Neural cell (in vitro differentiated cells): ENCODE measurements at regions not wholly inside any gene's neighbourhood (a gene's known extent, or its start where the extent isn't known, plus 50 kb on each side); places are given as distances from the start of the nearest gene placed in this dataset.

Experiments used
- H2AFZ ChIP-seq: fragments of 200-600, 300-800 bp; sonication (generic), shearing (Covaris generic); 2 replicates; pipeline ENCODE4 v1.6.0; 2014; ENCODE audit warnings: low read depth, mild to moderate bottlenecking, antibody characterized with exemption, low read length, moderate library complexity
- H3F3A ChIP-seq: fragments of 200-600 bp; shearing (Covaris generic); 2 replicates; pipeline ENCODE4 v1.6.1; 2016; ENCODE audit warnings: mild to moderate bottlenecking, moderate library complexity, mixed read lengths, antibody characterized with exemption, low read length; ENCODE audit not compliant: insufficient read depth, poor library complexity, severe bottlenecking
- H3K27ac ChIP-seq: fragments of 200-600, 300-800 bp; sonication (generic), shearing (Covaris generic); 2 replicates; pipeline ENCODE4 v1.5.1; 2014; ENCODE audit warnings: mild to moderate bottlenecking, low read length, moderate library complexity
- H3K27me3 ChIP-seq: fragments of 300-800, 200-600 bp; sonication (generic), shearing (Covaris generic); 2 replicates; pipeline ENCODE4 v1.6.0; 2014; ENCODE audit warnings: mild to moderate bottlenecking, low read depth, low read length, moderate library complexity; ENCODE audit not compliant: insufficient read depth
- H3K36me3 ChIP-seq: fragments of 300-800, 200-600 bp; sonication (generic), shearing (Covaris generic); 2 replicates; pipeline ENCODE4 v1.5.1; 2014; ENCODE audit warnings: mild to moderate bottlenecking, antibody characterized with exemption, low read length, moderate library complexity; ENCODE audit not compliant: insufficient read depth
- H3K4me2 ChIP-seq: fragments of 300-800, 200-600 bp; sonication (generic), shearing (Covaris generic); 2 replicates; pipeline ENCODE4 v1.6.0; 2014; ENCODE audit warnings: mild to moderate bottlenecking, low read length
- H3K4me3 ChIP-seq: fragments of 300-800, 200-600 bp; sonication (generic), shearing (Covaris generic); 2 replicates; pipeline ENCODE4 v1.5.1; 2014; ENCODE audit warnings: mild to moderate bottlenecking, low read length, moderate library complexity
- H3K79me2 ChIP-seq: fragments of 200-600 bp; shearing (Covaris generic); replicated peaks from 2 replicates; pipeline ENCODE4 v1.6.0; 2014; ENCODE audit warnings: mild to moderate bottlenecking, low read length, moderate library complexity; ENCODE audit not compliant: insufficient read depth
- H3K9ac ChIP-seq: fragments of 300-800, 200-600 bp; sonication (generic), shearing (Covaris generic); 2 replicates; pipeline ENCODE4 v1.6.1; 2016; ENCODE audit warnings: mild to moderate bottlenecking, low read length, mixed read lengths
- H3K9me2 ChIP-seq: fragments of 200-600 bp; shearing (Covaris generic); 2 replicates; pipeline ENCODE4 v1.6.1; 2016; ENCODE audit warnings: mild to moderate bottlenecking, low read length, mixed read lengths; ENCODE audit not compliant: insufficient read depth
- H3K9me3 ChIP-seq: fragments of 200-600, 300-800 bp; sonication (generic), shearing (Covaris generic); 2 replicates; pipeline ENCODE4 v1.6.1; 2016; ENCODE audit warnings: mild to moderate bottlenecking, mixed run types, low read length, moderate library complexity, mixed read lengths
- H4K20me1 ChIP-seq: fragments of 200-600 bp; shearing (Covaris generic); 2 replicates; pipeline ENCODE4 v1.6.1; 2016; ENCODE audit warnings: mild to moderate bottlenecking, mixed run types; ENCODE audit not compliant: insufficient read depth
- EP300 ChIP-seq: fragments of 450-650 bp; conservative IDR thresholded peaks from 2 replicates; pipeline ENCODE4 v1.6.1; 2014; ENCODE audit warnings: antibody characterized with exemption, mild to moderate bottlenecking, moderate library complexity; ENCODE audit not compliant: poor library complexity, severe bottlenecking
- EZH2 ChIP-seq: fragments of 200-600, 300-800 bp; shearing (Covaris generic), sonication (generic); IDR thresholded peaks from 2 replicates; pipeline ENCODE4 v1.6.1; 2014; ENCODE audit warnings: antibody characterized with exemption, low read length, borderline replicate concordance, mild to moderate bottlenecking; ENCODE audit not compliant: insufficient read depth, poor library complexity, severe bottlenecking
- MXI1 ChIP-seq: fragments of 450-650 bp; conservative IDR thresholded peaks from 2 replicates; pipeline ENCODE4 v1.6.1; 2014; ENCODE audit warnings: antibody characterized with exemption, mild to moderate bottlenecking; ENCODE audit not compliant: poor library complexity, severe bottlenecking
- POLR2AphosphoS5 ChIP-seq: IDR thresholded peaks from 2 replicates; pipeline ENCODE4 v1.6.1; 2012
- RAD21 ChIP-seq: fragments of 450-650 bp; conservative IDR thresholded peaks from 2 replicates; pipeline ENCODE4 v1.6.1; 2014; ENCODE audit warnings: antibody characterized with exemption, mild to moderate bottlenecking, moderate library complexity
- SMC3 ChIP-seq: fragments of 450-650 bp; conservative IDR thresholded peaks from 2 replicates; pipeline ENCODE4 v1.6.1; 2014; ENCODE audit warnings: antibody characterized with exemption, mild to moderate bottlenecking, moderate library complexity; ENCODE audit not compliant: poor library complexity
- TAF1 ChIP-seq: IDR thresholded peaks from 2 replicates; pipeline ENCODE4 v1.6.1; 2012; ENCODE audit warnings: low read depth
- TF ChIP-seq, protein P1 (sequence below): IDR thresholded peaks from 2 replicates; pipeline ENCODE4 v1.6.1; 2012; ENCODE audit warnings: borderline replicate concordance
- TF ChIP-seq, protein P2 (sequence below): fragments of 450-650 bp; IDR thresholded peaks from 2 replicates; pipeline ENCODE4 v1.5.1; 2014; ENCODE audit warnings: antibody characterized with exemption, mild to moderate bottlenecking, moderate library complexity; ENCODE audit not compliant: poor library complexity, severe bottlenecking

DNA sequence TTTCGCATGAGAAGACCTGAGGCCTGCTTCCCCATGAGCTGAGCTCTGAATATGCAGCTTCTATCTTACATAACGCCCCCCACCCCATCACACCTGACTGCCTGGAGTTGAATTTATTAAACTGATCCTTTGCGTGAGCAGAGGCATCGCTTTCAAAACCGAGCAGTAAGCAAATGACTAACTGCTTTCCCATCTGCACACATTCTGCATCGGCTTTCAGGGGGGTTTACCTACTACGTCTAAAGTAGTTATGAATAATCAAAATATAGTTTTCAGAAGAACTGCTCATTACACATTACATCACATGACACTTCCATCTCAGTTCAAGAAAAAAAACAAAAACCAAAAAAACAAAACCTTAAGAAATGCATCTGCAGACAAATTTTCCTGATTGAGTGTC, 54.7 kb upstream of the EGR2 start:
- Histone ChIP-seq H3K9me3 (no peaks in the 10 kb centered on the region), H3K9ac (no peak overlapping the region), H3F3A (no peaks in the 10 kb centered on the region), H2AFZ (no peak overlapping the region), H3K9me2 (no peaks in the 10 kb centered on the region), H3K79me2 (no peaks in the 10 kb centered on the region), H3K4me2 (no peak overlapping the region), H3K4me3 (no peak overlapping the region), H3K27ac (no peak overlapping the region), H3K36me3 (no peaks in the 10 kb centered on the region), H3K27me3 (no peaks in the 10 kb centered on the region), H4K20me1 (no peaks in the 10 kb centered on the region)
- TF ChIP-seq EZH2 = no peak
- TF ChIP-seq TAF1 = no peak
- no peak for TF ChIP-seq SMC3
- TF ChIP-seq, protein P1, sequence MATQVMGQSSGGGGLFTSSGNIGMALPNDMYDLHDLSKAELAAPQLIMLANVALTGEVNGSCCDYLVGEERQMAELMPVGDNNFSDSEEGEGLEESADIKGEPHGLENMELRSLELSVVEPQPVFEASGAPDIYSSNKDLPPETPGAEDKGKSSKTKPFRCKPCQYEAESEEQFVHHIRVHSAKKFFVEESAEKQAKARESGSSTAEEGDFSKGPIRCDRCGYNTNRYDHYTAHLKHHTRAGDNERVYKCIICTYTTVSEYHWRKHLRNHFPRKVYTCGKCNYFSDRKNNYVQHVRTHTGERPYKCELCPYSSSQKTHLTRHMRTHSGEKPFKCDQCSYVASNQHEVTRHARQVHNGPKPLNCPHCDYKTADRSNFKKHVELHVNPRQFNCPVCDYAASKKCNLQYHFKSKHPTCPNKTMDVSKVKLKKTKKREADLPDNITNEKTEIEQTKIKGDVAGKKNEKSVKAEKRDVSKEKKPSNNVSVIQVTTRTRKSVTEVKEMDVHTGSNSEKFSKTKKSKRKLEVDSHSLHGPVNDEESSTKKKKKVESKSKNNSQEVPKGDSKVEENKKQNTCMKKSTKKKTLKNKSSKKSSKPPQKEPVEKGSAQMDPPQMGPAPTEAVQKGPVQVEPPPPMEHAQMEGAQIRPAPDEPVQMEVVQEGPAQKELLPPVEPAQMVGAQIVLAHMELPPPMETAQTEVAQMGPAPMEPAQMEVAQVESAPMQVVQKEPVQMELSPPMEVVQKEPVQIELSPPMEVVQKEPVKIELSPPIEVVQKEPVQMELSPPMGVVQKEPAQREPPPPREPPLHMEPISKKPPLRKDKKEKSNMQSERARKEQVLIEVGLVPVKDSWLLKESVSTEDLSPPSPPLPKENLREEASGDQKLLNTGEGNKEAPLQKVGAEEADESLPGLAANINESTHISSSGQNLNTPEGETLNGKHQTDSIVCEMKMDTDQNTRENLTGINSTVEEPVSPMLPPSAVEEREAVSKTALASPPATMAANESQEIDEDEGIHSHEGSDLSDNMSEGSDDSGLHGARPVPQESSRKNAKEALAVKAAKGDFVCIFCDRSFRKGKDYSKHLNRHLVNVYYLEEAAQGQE = no peak
- no peak for TF ChIP-seq MXI1

DNA sequence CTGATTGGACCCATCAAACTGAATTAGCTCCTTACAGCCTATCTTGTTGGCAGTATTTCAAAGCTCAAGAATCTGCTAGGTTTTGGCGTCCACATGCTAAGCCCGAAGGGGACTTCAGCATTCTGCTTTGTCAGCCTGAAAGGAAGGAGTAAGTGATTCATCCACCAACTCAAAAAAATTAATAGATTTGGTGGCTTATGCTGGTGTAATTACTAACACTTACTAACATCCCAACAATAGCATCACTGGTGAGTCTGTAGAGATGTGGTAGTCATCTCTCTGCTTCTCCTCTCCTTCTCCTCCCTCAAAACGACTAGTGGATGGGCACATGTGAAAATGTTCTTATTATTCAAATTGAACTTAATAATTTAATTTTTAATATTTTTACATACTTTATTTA, 53.8 kb upstream of the EGR2 start:
- TF ChIP-seq MXI1 (no peak), TAF1 (no peak), EP300 (no peak), POLR2AphosphoS5 (no peak), SMC3 (no peak), EZH2 (no peak), RAD21 (no peak)
- TF ChIP-seq, protein P1 = no peak
- TF ChIP-seq, protein P2, sequence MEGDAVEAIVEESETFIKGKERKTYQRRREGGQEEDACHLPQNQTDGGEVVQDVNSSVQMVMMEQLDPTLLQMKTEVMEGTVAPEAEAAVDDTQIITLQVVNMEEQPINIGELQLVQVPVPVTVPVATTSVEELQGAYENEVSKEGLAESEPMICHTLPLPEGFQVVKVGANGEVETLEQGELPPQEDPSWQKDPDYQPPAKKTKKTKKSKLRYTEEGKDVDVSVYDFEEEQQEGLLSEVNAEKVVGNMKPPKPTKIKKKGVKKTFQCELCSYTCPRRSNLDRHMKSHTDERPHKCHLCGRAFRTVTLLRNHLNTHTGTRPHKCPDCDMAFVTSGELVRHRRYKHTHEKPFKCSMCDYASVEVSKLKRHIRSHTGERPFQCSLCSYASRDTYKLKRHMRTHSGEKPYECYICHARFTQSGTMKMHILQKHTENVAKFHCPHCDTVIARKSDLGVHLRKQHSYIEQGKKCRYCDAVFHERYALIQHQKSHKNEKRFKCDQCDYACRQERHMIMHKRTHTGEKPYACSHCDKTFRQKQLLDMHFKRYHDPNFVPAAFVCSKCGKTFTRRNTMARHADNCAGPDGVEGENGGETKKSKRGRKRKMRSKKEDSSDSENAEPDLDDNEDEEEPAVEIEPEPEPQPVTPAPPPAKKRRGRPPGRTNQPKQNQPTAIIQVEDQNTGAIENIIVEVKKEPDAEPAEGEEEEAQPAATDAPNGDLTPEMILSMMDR = no peak
- Histone ChIP-seq H3K9ac (no peak overlapping the region), H3K27ac (no peak overlapping the region), H3K9me2 (no peaks in the 10 kb centered on the region), H3F3A (no peaks in the 10 kb centered on the region), H4K20me1 (no peaks in the 10 kb centered on the region), H3K79me2 (no peaks in the 10 kb centered on the region), H3K9me3 (no peaks in the 10 kb centered on the region), H3K4me2 (no peak overlapping the region), H3K27me3 (no peaks in the 10 kb centered on the region), H3K4me3 (no peak overlapping the region), H2AFZ (no peak overlapping the region), H3K36me3 (no peaks in the 10 kb centered on the region)
